HUES6 (cell line): ENCODE measurements at regions not wholly inside any gene's neighbourhood (a gene's known extent, or its start where the extent isn't known, plus 50 kb on each side); places are given as distances from the start of the nearest gene placed in this dataset.
A peak's percentile ranks its signal among the peaks of the same experiment; 100 is the strongest.

Source experiments
- H3K27ac ChIP-seq: 2 replicates; pipeline ENCODE4 v1.7.0; 2013; ENCODE audit warnings: low read depth, mild to moderate bottlenecking, low read length, inconsistent platforms
- H3K27me3 ChIP-seq: 2 replicates; pipeline ENCODE4 v1.6.1; 2013; ENCODE audit warnings: low read length; ENCODE audit not compliant: control insufficient read depth, insufficient read depth
- H3K36me3 ChIP-seq: 2 replicates; pipeline ENCODE4 v1.6.1; 2013; ENCODE audit warnings: low read length; ENCODE audit not compliant: control insufficient read depth, insufficient read depth
- H3K4me1 ChIP-seq: 2 replicates; pipeline ENCODE4 v1.6.1; 2013; ENCODE audit warnings: low read length; ENCODE audit not compliant: control insufficient read depth, insufficient read depth
- H3K4me3 ChIP-seq: 2 replicates; pipeline ENCODE4 v1.5.1; 2013; ENCODE audit warnings: low read depth, low read length
- H3K9ac ChIP-seq: one replicate; pipeline ENCODE4 v1.6.1; 2013; ENCODE audit warnings: mild to moderate bottlenecking, low read length
- H3K9me3 ChIP-seq: 2 replicates; pipeline ENCODE4 v1.6.1; 2013; ENCODE audit warnings: low read depth, low read length; ENCODE audit not compliant: control insufficient read depth, insufficient read depth

GRCh38 chr6:160929831-160930230 is 61.7 kb upstream of the MAP3K4 start:
- no peaks in the 10 kb centered on the region for H3K9me3 ChIP-seq
- H3K9ac ChIP-seq = no peak overlapping the region
- no peak overlapping the region for H3K4me3 ChIP-seq
- no peaks in the 10 kb centered on the region; the same call in 1 of the 2 replicates for H3K27me3 ChIP-seq
- no peaks in the 10 kb centered on the region for H3K36me3 ChIP-seq
- H3K4me1 ChIP-seq = peaks cover 10% of the 10 kb centered on the region; the same call in 1 of the 2 replicates
- H3K27ac ChIP-seq = no peak overlapping the region

- Histone ChIP-seq H3K36me3 (no peaks in the 10 kb centered on the region), H3K9me3 (peaks cover 3% of the 10 kb centered on the region; the same call in 1 of the 2 replicates), H3K4me3 (peak overlapping the region; percentile 61), H3K27me3 (no peaks in the 10 kb centered on the region; the same call in 1 of the 2 replicates), H3K4me1 (peaks cover 10% of the 10 kb centered on the region; the same call in 1 of the 2 replicates), H3K27ac (no peak overlapping the region), H3K9ac (peak overlapping the region; percentile 29)
Measured at GRCh38 chr6:160930547-160931377, 60.8 kb upstream of the MAP3K4 start.

- Histone ChIP-seq H3K4me3 (peak overlapping the region; percentile 61), H3K9ac (peak overlapping the region; percentile 29)
Measured at GRCh38 chr6:160931378-160932310, 59.9 kb upstream of the MAP3K4 start.

GRCh38 chr6:160933256-160933655 is 58.3 kb upstream of the MAP3K4 start:
- Histone ChIP-seq H3K27ac (no peak overlapping the region), H3K4me1 (peaks cover 10% of the 10 kb centered on the region; the same call in 1 of the 2 replicates), H3K9ac (no peak overlapping the region), H3K4me3 (no peak overlapping the region), H3K27me3 (no peaks in the 10 kb centered on the region; the same call in 1 of the 2 replicates), H3K36me3 (no peaks in the 10 kb centered on the region), H3K9me3 (peaks cover 3% of the 10 kb centered on the region; the same call in 1 of the 2 replicates)

More at GRCh38 chr6:160931378-160932310, 59.9 kb upstream of the MAP3K4 start:
- Histone ChIP-seq H3K27ac (no peak overlapping the region), H3K36me3 (no peaks in the 10 kb centered on the region), H3K27me3 (no peaks in the 10 kb centered on the region; the same call in 1 of the 2 replicates), H3K4me1 (peaks cover 10% of the 10 kb centered on the region; the same call in 1 of the 2 replicates), H3K9me3 (peaks cover 3% of the 10 kb centered on the region; the same call in 1 of the 2 replicates)

GRCh38 chr6:160934157-160934556 is 57.4 kb upstream of the MAP3K4 start:
- no peaks in the 10 kb centered on the region; the same call in 1 of the 2 replicates for H3K27me3 ChIP-seq
- H3K36me3 ChIP-seq = no peaks in the 10 kb centered on the region
- peaks cover 10% of the 10 kb centered on the region; the same call in 1 of the 2 replicates for H3K4me1 ChIP-seq
- no peak overlapping the region for H3K9ac ChIP-seq
- H3K9me3 ChIP-seq = peaks cover 3% of the 10 kb centered on the region; the same call in 1 of the 2 replicates
- no peak overlapping the region for H3K4me3 ChIP-seq
- H3K27ac ChIP-seq = no peak overlapping the region

- Histone ChIP-seq H3K27me3 (no peaks in the 10 kb centered on the region), H3K9me3 (peaks cover 3% of the 10 kb centered on the region; the same call in 1 of the 2 replicates), H3K4me3 (no peak overlapping the region), H3K4me1 (no peaks in the 10 kb centered on the region), H3K36me3 (no peaks in the 10 kb centered on the region), H3K27ac (no peak overlapping the region), H3K9ac (no peak overlapping the region)
Measured at GRCh38 chr6:160940197-160940596, 51.4 kb upstream of the MAP3K4 start.
